GM18519 (cell line): ENCODE measurements at regions not wholly inside any gene's neighbourhood (a gene's known extent, or its start where the extent isn't known, plus 50 kb on each side); places are given as distances from the start of the nearest gene placed in this dataset.
"Not testable (repeated sequence)": the region's sequence is repeated elsewhere in the genome, so short reads cannot be mapped to it uniquely, and the experiment has no call there.

ENCODE experiments used
- ATAC-seq: cut with Tn5 transposase; IDR thresholded peaks from one replicate; pipeline ENCODE4 v1.9.1; 2021; ENCODE audit warnings: mild to moderate bottlenecking, moderate library complexity; ENCODE audit not compliant: unreplicated experiment, low FRiP score

GRCh38 chr5:72760259-72760658 lies 56.2 kb upstream of the TNPO1 start:
- no peak for ATAC-seq

GRCh38 chr5:72752909-72753308 lies 63.6 kb upstream of the TNPO1 start:
- no peak for ATAC-seq

- ATAC-seq = no peak
Measured at GRCh38 chr5:72749362-72749997, 67.0 kb upstream of the TNPO1 start.

- ATAC-seq = no peak
Measured at GRCh38 chr5:72747826-72748225, 68.6 kb upstream of the TNPO1 start.

GRCh38 chr5:72746736-72747135 lies 69.7 kb upstream of the TNPO1 start:
- no peak for ATAC-seq

GRCh38 chr5:72744136-72744535 lies 72.3 kb upstream of the TNPO1 start:
- ATAC-seq = no peak

GRCh38 chr5:72741805-72742204 lies 74.7 kb upstream of the TNPO1 start:
- no peak for ATAC-seq

- ATAC-seq = no peak
Measured at GRCh38 chr5:72733810-72734209, 82.7 kb upstream of the TNPO1 start.

GRCh38 chr5:72723581-72723980 lies 92.9 kb upstream of the TNPO1 start:
- no peak for ATAC-seq

GRCh38 chr5:72722792-72723452 lies 93.5 kb upstream of the TNPO1 start:
- no peak for ATAC-seq

GRCh38 chr5:72721844-72722243 lies 94.6 kb upstream of the TNPO1 start:
- no peak for ATAC-seq

- ATAC-seq = no peak
Measured at GRCh38 chr5:72720205-72720604, 96.3 kb upstream of the TNPO1 start.

GRCh38 chr5:72711351-72711750 lies 105.1 kb upstream of the TNPO1 start:
- ATAC-seq = no peak

GRCh38 chr5:72709341-72709740 lies 107.1 kb upstream of the TNPO1 start:
- ATAC-seq = no peak

GRCh38 chr5:72705178-72705577 lies 111.3 kb upstream of the TNPO1 start:
- no peak for ATAC-seq

- ATAC-seq = no peak
Measured at GRCh38 chr5:72703876-72704275, 112.6 kb upstream of the TNPO1 start.

- ATAC-seq = no peak
Measured at GRCh38 chr5:72702881-72703434, 113.5 kb upstream of the TNPO1 start.

GRCh38 chr5:72702105-72702504 lies 114.4 kb upstream of the TNPO1 start:
- not testable (repeated sequence) for ATAC-seq

- no peak for ATAC-seq
Measured at GRCh38 chr5:72698481-72698880, 118.0 kb upstream of the TNPO1 start.

GRCh38 chr5:72697622-72698021 lies 118.8 kb upstream of the TNPO1 start:
- no peak for ATAC-seq

- no peak for ATAC-seq
Measured at GRCh38 chr5:72695659-72696058, 120.8 kb upstream of the TNPO1 start.

- ATAC-seq = no peak
Measured at GRCh38 chr5:72694856-72695255, 121.6 kb upstream of the TNPO1 start.
